Heart left ventricle (tissue), 16 donors: ENCODE measurements at regions not wholly inside any gene's neighbourhood (a gene's known extent, or its start where the extent isn't known, plus 50 kb on each side); places are given as distances from the start of the nearest gene placed in this dataset.
"Not testable (repeated sequence)": the region's sequence is repeated elsewhere in the genome, so short reads cannot be mapped to it uniquely, and the experiment has no call there.

Source experiments
- ATAC-seq, 4 donors: fragments of 200-7000 bp; cut with Tn5 transposase; one replicate each; pipeline ENCODE4 v1.9.1; 2020 to 2022; ENCODE audit warnings: moderate library complexity in 4 of 4, mild to moderate bottlenecking in 3 of 4, moderate number of reproducible peaks in 1 of 4
- DNase-seq, 5 donors: peaks; one replicate each; pipeline ENCODE4 v3.0.0-alpha.2; 2020
- H3K27ac ChIP-seq, 12 donors: fragments of 200-600 bp; sonication (generic) in 4 of 12; one replicate each; pipeline versions ENCODE4 v1.5.0 to v1.8.0; 2016 to 2022; ENCODE audit warnings: mild to moderate bottlenecking in 2 of 12
- H3K27me3 ChIP-seq, 9 donors: fragments of 200-600 bp; sonication (generic) in 2 of 9; one replicate each; pipeline versions ENCODE4 v1.5.1 to v1.8.0; 2016 to 2022; ENCODE audit warnings: mild to moderate bottlenecking in 3 of 9
- H3K36me3 ChIP-seq, 9 donors: fragments of 200-600 bp; sonication (generic) in 2 of 9; one replicate each; pipeline versions ENCODE4 v1.5.0 to v1.8.0; 2018 to 2022; ENCODE audit warnings: mild to moderate bottlenecking in 2 of 9
- H3K4me1 ChIP-seq, 12 donors: fragments of 200-600 bp; sonication (generic) in 4 of 12; one replicate each; pipeline versions ENCODE4 v1.5.0 to v1.8.0; 2016 to 2022; ENCODE audit warnings: mild to moderate bottlenecking in 3 of 12
- H3K4me3 ChIP-seq, 12 donors: fragments of 200-600 bp; sonication (generic) in 4 of 12; one replicate each; pipeline versions ENCODE4 v1.5.0 to v1.8.0; 2017 to 2022; ENCODE audit warnings: mild to moderate bottlenecking in 9 of 12, moderate library complexity in 4 of 12
- H3K9me3 ChIP-seq, 12 donors: fragments of 200-600 bp; sonication (generic) in 4 of 12; one replicate each; pipeline versions ENCODE4 v1.5.0 to v1.8.0; 2016 to 2022; ENCODE audit warnings: mild to moderate bottlenecking in 1 of 12
- POLR2A ChIP-seq, 2 donors: fragments of 450-650 bp; IDR thresholded peaks; one replicate each; pipeline ENCODE4 v1.6.1; 2017; ENCODE audit warnings: antibody characterized with exemption in 2 of 2, mild to moderate bottlenecking in 2 of 2, moderate library complexity in 2 of 2
- WGBS, 4 donors: extraction: QIAGEN DNeasy Blood & Tissue Kit in 2 of 4; methylation state at CpG; one replicate each; pipeline versions ENCODE4 v1.1.5 to v1.1.7; 2013 to 2018; 5-methylcytosine and 5-hydroxymethylcytosine counted together
- intact Hi-C, 10 donors: fragments of 100-400 bp; cut with DNase I; formaldehyde crosslinking; loops; one replicate each; pipeline versions ENCODE4 v1.11.1 to v1.14.2; 2022
- TF ChIP-seq, protein P1 (sequence below), 12 donors: fragments of 200-600 bp; sonication (generic) in 4 of 12; IDR thresholded peaks; one replicate each; pipeline versions ENCODE4 v1.5.0 to v1.8.0; 2018 to 2022; ENCODE audit warnings: antibody characterized with exemption in 12 of 12, mild to moderate bottlenecking in 5 of 12
- donor health status: ischemic (EF 13 %, LVEDD 7.1; RV severe dilation, severe dysfunction).
- donor health status: healthy with polysubstance abuse.
- donor health status: DM: no; HTN: yes; CAD: no.
- donor health status: DM: no; HTN: no; CAD: no.
- donor health status: ischemic (EF 25% LVEDD 6.9; RV normal size, moderate dysfunction).
- donor health status: ischemic (EF 25% LVEDD 5.7; RV mildly dilated, moderate dysfunction).
- donor health status: healthy.
- donor health status: DM: yes; HTN: yes; CAD: no.
- donor health status: ischemic (EF 35%, LVEDD 5.7; RV mildly dilated, moderate dysfunction).
- donor health status: nonischemic (EF 11% LVEDD 7.7; RV severe dilation, severe dysfunction).
- donor health status: DM: yes; HTN: yes; CAD: no.
- donor health status: PGD.
- donor health status: ischemic (EF 29% LVEDD 5.4; RV normal size, mild dysfunction).
- donor health status: nonischemic (EF 23%, LVEDD 6.1; RV moderate dilation, normal function).

DNA sequence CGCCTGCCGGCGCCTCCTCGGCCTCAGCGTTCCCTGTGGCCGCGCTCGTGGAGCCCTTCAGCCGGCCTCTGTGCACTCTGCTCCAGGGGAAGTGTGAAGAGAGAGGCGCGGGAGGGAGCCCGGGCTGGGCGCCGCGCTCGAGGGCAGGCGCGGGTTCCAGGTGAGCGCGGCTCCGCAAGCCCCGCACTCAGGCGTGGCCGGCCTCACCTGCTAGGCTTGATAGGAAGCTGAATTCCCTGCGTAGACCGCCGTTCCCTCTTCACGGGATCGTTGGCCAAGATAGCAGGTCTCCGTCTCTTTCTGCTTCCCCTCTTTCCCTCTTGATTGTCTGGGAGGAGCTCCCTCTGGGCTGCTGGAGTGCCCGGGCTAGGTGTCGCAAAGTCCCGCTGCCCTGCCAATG, 89.7 kb downstream of the ASCL4 start:
- ATAC-seq (peak in 3 of 4 donors; percentile 39 to 68 (median 48)), DNase-seq (no peak)
- peak overlapping the region in 11 of 12 donors; percentile 5 to 47 (median 27) for H3K4me3 ChIP-seq
- no peaks in the 10 kb centered on the region for H3K36me3 ChIP-seq
- intact Hi-C loops = no loop called here
- H3K27ac ChIP-seq = no peak overlapping the region
- TF ChIP-seq, protein P1, sequence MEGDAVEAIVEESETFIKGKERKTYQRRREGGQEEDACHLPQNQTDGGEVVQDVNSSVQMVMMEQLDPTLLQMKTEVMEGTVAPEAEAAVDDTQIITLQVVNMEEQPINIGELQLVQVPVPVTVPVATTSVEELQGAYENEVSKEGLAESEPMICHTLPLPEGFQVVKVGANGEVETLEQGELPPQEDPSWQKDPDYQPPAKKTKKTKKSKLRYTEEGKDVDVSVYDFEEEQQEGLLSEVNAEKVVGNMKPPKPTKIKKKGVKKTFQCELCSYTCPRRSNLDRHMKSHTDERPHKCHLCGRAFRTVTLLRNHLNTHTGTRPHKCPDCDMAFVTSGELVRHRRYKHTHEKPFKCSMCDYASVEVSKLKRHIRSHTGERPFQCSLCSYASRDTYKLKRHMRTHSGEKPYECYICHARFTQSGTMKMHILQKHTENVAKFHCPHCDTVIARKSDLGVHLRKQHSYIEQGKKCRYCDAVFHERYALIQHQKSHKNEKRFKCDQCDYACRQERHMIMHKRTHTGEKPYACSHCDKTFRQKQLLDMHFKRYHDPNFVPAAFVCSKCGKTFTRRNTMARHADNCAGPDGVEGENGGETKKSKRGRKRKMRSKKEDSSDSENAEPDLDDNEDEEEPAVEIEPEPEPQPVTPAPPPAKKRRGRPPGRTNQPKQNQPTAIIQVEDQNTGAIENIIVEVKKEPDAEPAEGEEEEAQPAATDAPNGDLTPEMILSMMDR (IDR thresholded peaks at IDR 0.05) = no peak
- no peak for TF ChIP-seq POLR2A (IDR thresholded peaks at IDR 0.05)
- peaks cover 0 to 8% (median 0%) of the 10 kb centered on the region in 12 donors for H3K4me1 ChIP-seq
- WGBS, 4 donors = 12 to 30% (median 23%) methylated on average over 30 to 33 of the region's 33 CpGs
- H3K27me3 ChIP-seq = peaks cover 0 to 58% (median 5%) of the 10 kb centered on the region in 9 donors
- H3K9me3 ChIP-seq = peaks cover 0 to 6% (median 0%) of the 10 kb centered on the region in 12 donors

DNA sequence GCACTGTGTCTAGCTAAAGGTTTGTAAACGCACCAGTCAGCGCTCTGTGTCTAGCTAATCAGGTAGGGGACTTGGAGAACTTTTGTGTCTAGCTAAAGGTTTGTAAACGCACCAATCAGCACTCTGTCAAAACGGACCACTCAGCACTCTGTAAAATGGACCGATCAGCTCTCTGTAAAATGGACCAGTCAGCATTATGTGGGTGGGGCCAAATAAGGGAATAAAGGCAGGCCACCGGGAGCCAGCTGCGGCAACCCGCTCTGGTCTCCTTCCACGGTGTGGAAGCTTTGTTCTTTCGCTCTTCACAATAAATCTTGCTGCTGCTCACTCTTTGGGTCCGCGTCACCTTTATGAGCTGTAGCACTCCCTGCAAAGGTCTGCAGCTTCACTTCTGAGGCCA, 90.2 kb downstream of the ASCL4 start:
- H3K36me3 ChIP-seq, DNase-seq, H3K4me1 ChIP-seq, H3K9me3 ChIP-seq, intact Hi-C loops, ATAC-seq, H3K27ac ChIP-seq: not testable (repeated sequence)
- H3K4me3 ChIP-seq = peak overlapping the region in 5 of 12 donors; percentile 5 to 47 (median 35)
- peaks cover 0 to 58% (median 5%) of the 10 kb centered on the region in 9 donors for H3K27me3 ChIP-seq
- WGBS, 4 donors = 80 to 86% (median 82%) methylated on average over 8 to 12 of the region's 12 CpGs

DNA sequence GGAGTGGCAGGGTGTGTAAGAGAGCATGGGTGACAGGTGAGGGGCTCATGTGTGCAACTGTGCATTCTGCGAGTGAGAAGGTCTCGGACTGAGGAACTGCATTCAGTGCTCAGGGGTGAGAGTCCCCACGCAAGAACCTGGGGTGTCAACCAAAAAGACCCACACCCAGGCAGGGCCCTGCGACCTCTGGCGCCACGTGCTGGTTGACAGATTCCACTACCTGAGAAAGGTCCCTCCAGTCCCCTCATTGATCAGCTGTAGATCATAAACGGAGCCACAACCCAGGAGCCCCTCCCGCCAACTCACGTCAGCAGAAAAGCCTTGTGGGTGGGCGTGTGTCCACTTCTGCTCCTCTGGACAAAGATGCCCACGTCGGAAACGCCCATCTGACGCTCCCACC, 98.7 kb downstream of the ASCL4 start:
- no peaks in the 10 kb centered on the region for H3K36me3 ChIP-seq
- no peak overlapping the region for H3K27ac ChIP-seq
- intact Hi-C loops = no loop called here
- ATAC-seq = no peak
- no peak overlapping the region for H3K4me3 ChIP-seq
- TF ChIP-seq, protein P1 (IDR thresholded peaks at IDR 0.05) = no peak
- TF ChIP-seq POLR2A (IDR thresholded peaks at IDR 0.05) = no peak
- WGBS, 4 donors = 49 to 54% (median 51%) methylated on average over 14 of the region's 14 CpGs
- DNase-seq = no peak
- peaks cover 0 to 48% (median 14%) of the 10 kb centered on the region in 9 donors for H3K27me3 ChIP-seq
- H3K4me1 ChIP-seq = no peaks in the 10 kb centered on the region
- no peaks in the 10 kb centered on the region for H3K9me3 ChIP-seq

DNA sequence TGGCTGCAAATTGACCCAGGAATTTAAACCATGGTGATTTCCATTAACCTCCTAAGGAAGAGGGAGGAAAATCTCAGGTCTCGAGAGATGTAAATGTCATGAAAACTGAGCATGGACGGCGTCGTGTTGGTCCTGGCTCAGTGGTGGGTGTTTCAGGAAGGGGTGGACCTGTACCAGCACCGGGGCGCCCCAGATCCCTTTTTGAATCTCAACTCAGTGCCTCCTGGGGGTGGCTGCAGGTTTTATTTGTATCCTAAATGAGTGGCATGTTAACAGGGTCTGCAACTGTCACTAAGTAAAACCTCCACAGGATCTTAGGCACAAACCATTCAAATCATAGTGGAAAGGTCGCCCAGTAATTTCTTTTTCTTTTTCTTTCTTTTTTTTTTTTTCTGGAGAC, 101.3 kb downstream of the ASCL4 start:
- intact Hi-C loops = no loop called here
- Histone ChIP-seq H3K4me3 (no peak overlapping the region), H3K27ac (no peak overlapping the region), H3K36me3 (no peaks in the 10 kb centered on the region), H3K9me3 (no peaks in the 10 kb centered on the region), H3K4me1 (no peaks in the 10 kb centered on the region), H3K27me3 (peaks cover 0 to 42% (median 12%) of the 10 kb centered on the region in 9 donors)
- DNase-seq (no peak), ATAC-seq (no peak)
- TF ChIP-seq, protein P1 (IDR thresholded peaks at IDR 0.05) = no peak
- no peak for TF ChIP-seq POLR2A (IDR thresholded peaks at IDR 0.05)
- 60 to 71% (median 64%) methylated on average over 7 of the region's 7 CpGs for WGBS, 4 donors
